ENCODE measurements at regions not wholly inside any gene's neighbourhood (a gene's known extent, or its start where the extent isn't known, plus 50 kb on each side); places are given as distances from the start of the nearest gene placed in this dataset.

GRCh38 chr18:67132919-67133318, 383.6 kb downstream of the DSEL start:
- Mint-ChIP-seq H3K9me3 (peaks cover 6 to 7% of the 10 kb centered on the region in 2 experiments; a peak in 3 of 5 replicates), H3K36me3 (ENCODE audit: insufficient read depth in 1 of 3, low read depth in 3 of 3) (peaks cover 3 to 7% (median 4%) of the 10 kb centered on the region in 3 experiments; a peak in 4 of 7 replicates), H3K27ac (no peak overlapping the region), H3K27me3 (ENCODE audit: low read depth) (no peaks in the 10 kb centered on the region), H3K4me1 (no peaks in the 10 kb centered on the region), H3K4me3 (no peak overlapping the region)
- no peaks in the 10 kb centered on the region for H3K79me1 ChIP-seq (ENCODE audit: insufficient read depth, low read depth, low read length, poor library complexity, severe bottlenecking)
- H2BK15ac ChIP-seq (ENCODE audit: low read depth, low read length): no peak overlapping the region
- no peak overlapping the region for H2BK20ac ChIP-seq (ENCODE audit: low read depth, low read length, poor library complexity, severe bottlenecking)
- no peak overlapping the region for H2AFZ ChIP-seq (ENCODE audit: low read length)
- H3T11ph ChIP-seq (ENCODE audit: low read length): no peak overlapping the region
- no CpG with 5 or more reads among the region's 2 CpGs for WGBS (ENCODE audit: extremely low coverage, insufficient read length, low lambda C conversion rate)
- no peak overlapping the region for H2BK120ac ChIP-seq (ENCODE audit: low read depth, low read length, poor library complexity, severe bottlenecking)
- H3K18ac ChIP-seq (ENCODE audit: insufficient read length, low read depth, low read length): no peak overlapping the region
- no peaks in the 10 kb centered on the region for H3K27me3 ChIP-seq (ENCODE audit: insufficient read depth, low read length)
- H3K23ac ChIP-seq (ENCODE audit: insufficient read length, low read depth, low read length): no peak overlapping the region
- H4K20me1 ChIP-seq (ENCODE audit: control insufficient read depth, insufficient read depth, insufficient read length): no peaks in the 10 kb centered on the region
- no peaks in the 10 kb centered on the region for H3K23me2 ChIP-seq (ENCODE audit: insufficient read length, low read depth, low read length, poor library complexity, severe bottlenecking)
- TF ChIP-seq CTCF (conservative IDR thresholded peaks at IDR 0.05): no peak
- H3K79me2 ChIP-seq (ENCODE audit: insufficient read depth, low read length): no peaks in the 10 kb centered on the region
- H3K9me3 ChIP-seq (ENCODE audit: control insufficient read depth, low read depth, low read length): no peaks in the 10 kb centered on the region
- no peak overlapping the region for H4K8ac ChIP-seq (replicated peaks; ENCODE audit: insufficient read length, low read depth, low read length)
- H2BK5ac ChIP-seq (ENCODE audit: insufficient read length, low read length): no peak overlapping the region
- no peak for DNase-seq
- H4K5ac ChIP-seq (ENCODE audit: insufficient read length, low read depth, low read length): no peak overlapping the region
- H3K27ac ChIP-seq (ENCODE audit: insufficient read length, low read depth, low read length): no peak overlapping the region
- H4K91ac ChIP-seq (ENCODE audit: insufficient read length, low read depth, low read length): no peak overlapping the region
- no peak overlapping the region for H2AK5ac ChIP-seq (ENCODE audit: insufficient read length, low read length)
- H3K9ac ChIP-seq (ENCODE audit: extremely low read depth, insufficient read length, low read length): no peak overlapping the region
- H2BK12ac ChIP-seq (ENCODE audit: insufficient read length, low read depth, low read length): no peak overlapping the region
- H3K4me2 ChIP-seq (ENCODE audit: insufficient read depth, insufficient read length, low read length): no peak overlapping the region
- no peak overlapping the region for H3K4ac ChIP-seq (ENCODE audit: low read depth, low read length)
- no peaks in the 10 kb centered on the region for H3K4me1 ChIP-seq (ENCODE audit: insufficient read depth, low read length)
- H3K14ac ChIP-seq (ENCODE audit: insufficient read depth, low read length): no peak overlapping the region
- no peak overlapping the region for H3K56ac ChIP-seq (ENCODE audit: insufficient read length, low read depth, low read length)
